ENCODE measurements at regions not wholly inside any gene's neighbourhood (a gene's known extent, or its start where the extent isn't known, plus 50 kb on each side); places are given as distances from the start of the nearest gene placed in this dataset.

- H3K4me3 ChIP-seq (replicated peaks; ENCODE audit: low read depth, low read length): no peak overlapping the region
- DNase-seq (ENCODE audit: low read depth): no peak
- TF ChIP-seq, protein P1, sequence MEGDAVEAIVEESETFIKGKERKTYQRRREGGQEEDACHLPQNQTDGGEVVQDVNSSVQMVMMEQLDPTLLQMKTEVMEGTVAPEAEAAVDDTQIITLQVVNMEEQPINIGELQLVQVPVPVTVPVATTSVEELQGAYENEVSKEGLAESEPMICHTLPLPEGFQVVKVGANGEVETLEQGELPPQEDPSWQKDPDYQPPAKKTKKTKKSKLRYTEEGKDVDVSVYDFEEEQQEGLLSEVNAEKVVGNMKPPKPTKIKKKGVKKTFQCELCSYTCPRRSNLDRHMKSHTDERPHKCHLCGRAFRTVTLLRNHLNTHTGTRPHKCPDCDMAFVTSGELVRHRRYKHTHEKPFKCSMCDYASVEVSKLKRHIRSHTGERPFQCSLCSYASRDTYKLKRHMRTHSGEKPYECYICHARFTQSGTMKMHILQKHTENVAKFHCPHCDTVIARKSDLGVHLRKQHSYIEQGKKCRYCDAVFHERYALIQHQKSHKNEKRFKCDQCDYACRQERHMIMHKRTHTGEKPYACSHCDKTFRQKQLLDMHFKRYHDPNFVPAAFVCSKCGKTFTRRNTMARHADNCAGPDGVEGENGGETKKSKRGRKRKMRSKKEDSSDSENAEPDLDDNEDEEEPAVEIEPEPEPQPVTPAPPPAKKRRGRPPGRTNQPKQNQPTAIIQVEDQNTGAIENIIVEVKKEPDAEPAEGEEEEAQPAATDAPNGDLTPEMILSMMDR (IDR thresholded peaks at IDR 0.05; ENCODE audit: low read length, missing control alignments): no peak
Measured at GRCh38 chr14:41302776-41303175, 303.9 kb upstream of the LRFN5 start.

DNA sequence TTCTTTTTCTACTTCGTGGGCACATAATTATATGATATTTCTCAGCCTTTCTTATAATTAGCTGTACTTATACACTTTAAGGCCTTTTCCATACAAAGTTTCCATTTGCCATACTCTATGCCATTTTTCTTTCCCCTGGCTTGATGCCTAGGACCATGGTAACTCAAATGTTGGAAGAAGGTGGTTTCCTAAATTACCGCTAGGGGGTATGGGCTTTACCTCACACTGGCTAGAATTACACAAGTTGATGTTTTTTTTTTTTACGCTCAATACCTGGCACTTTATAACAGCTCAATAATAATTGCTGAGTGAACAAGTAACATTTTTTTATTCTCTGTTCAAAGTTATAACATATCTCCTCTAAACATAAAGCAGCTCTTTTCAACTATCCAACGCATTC lies 306.8 kb upstream of the LRFN5 start:
- TF ChIP-seq, protein P1 (IDR thresholded peaks at IDR 0.05; ENCODE audit: low read length, missing control alignments): no peak
- H3K4me3 ChIP-seq (replicated peaks; ENCODE audit: low read depth, low read length): no peak overlapping the region
- DNase-seq (ENCODE audit: low read depth): no peak

DNA sequence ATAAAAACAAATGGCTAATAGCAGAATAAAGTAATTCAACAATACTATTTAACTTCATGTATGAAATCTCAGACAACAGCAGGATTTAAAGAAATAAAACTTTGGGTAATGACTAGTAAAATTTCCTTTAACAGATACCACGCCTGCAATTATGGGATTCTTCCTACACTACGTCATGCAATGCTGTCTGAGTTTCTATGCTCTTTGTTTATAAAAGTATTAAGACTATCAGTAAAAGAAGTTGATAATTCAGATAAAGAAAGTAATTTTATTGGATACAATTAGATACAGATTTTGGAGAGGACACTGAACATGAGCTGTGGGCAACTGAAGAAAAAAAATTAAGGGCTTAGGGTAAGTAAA lies 308.4 kb upstream of the LRFN5 start:
- peak; percentile 24 for DNase-seq (ENCODE audit: low read depth)
- TF ChIP-seq, protein P1 (IDR thresholded peaks at IDR 0.05; ENCODE audit: low read length, missing control alignments): no peak
- no peak overlapping the region for H3K4me3 ChIP-seq (replicated peaks; ENCODE audit: low read depth, low read length)

GRCh38 chr14:41297576-41298327 lies 308.9 kb upstream of the LRFN5 start:
- TF ChIP-seq, protein P1 (IDR thresholded peaks at IDR 0.05; ENCODE audit: low read length, missing control alignments): no peak
- peak; percentile 27 for DNase-seq (ENCODE audit: low read depth)
- H3K4me3 ChIP-seq (replicated peaks; ENCODE audit: low read depth, low read length): no peak overlapping the region

- DNase-seq (ENCODE audit: low read depth): no peak
- TF ChIP-seq, protein P1 (IDR thresholded peaks at IDR 0.05; ENCODE audit: low read length, missing control alignments): no peak
- no peak overlapping the region for H3K4me3 ChIP-seq (replicated peaks; ENCODE audit: low read depth, low read length)
Measured at GRCh38 chr14:41295734-41296133, 310.9 kb upstream of the LRFN5 start.

GRCh38 chr14:41289025-41289424 lies 317.7 kb upstream of the LRFN5 start:
- no peak for DNase-seq (ENCODE audit: low read depth)
- H3K4me3 ChIP-seq (replicated peaks; ENCODE audit: low read depth, low read length): no peak overlapping the region
- TF ChIP-seq, protein P1 (IDR thresholded peaks at IDR 0.05; ENCODE audit: low read length, missing control alignments): no peak

GRCh38 chr14:41285186-41285748 lies 321.4 kb upstream of the LRFN5 start:
- no peak overlapping the region for H3K4me3 ChIP-seq (replicated peaks; ENCODE audit: low read depth, low read length)
- peak; percentile 79 for DNase-seq (ENCODE audit: low read depth)
- TF ChIP-seq, protein P1 (IDR thresholded peaks at IDR 0.05; ENCODE audit: low read length, missing control alignments): no peak
